ENCODE measurements at regions not wholly inside any gene's neighbourhood (a gene's known extent, or its start where the extent isn't known, plus 50 kb on each side); places are given as distances from the start of the nearest gene placed in this dataset.

DNA sequence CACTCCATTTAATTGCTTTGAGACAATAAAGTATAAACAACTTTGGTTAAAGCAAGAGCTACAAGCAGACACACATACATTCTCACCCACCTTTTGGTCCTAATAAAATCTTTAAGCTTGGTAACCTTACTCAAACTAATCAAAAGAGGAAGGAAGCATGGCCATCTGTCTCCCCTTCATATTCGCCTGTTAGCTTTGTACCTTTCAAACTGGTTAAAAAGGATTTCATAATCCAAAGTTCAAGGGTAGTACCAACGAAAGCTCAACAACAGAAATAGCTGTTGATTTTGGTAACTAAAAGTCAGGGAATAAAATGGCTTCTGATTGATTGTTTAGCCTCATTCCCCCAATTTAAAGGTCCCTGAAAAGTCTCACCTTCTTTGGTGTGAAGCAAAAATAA lies 456.9 kb downstream of the BCAT1 start:
- TF ChIP-seq, protein P1, sequence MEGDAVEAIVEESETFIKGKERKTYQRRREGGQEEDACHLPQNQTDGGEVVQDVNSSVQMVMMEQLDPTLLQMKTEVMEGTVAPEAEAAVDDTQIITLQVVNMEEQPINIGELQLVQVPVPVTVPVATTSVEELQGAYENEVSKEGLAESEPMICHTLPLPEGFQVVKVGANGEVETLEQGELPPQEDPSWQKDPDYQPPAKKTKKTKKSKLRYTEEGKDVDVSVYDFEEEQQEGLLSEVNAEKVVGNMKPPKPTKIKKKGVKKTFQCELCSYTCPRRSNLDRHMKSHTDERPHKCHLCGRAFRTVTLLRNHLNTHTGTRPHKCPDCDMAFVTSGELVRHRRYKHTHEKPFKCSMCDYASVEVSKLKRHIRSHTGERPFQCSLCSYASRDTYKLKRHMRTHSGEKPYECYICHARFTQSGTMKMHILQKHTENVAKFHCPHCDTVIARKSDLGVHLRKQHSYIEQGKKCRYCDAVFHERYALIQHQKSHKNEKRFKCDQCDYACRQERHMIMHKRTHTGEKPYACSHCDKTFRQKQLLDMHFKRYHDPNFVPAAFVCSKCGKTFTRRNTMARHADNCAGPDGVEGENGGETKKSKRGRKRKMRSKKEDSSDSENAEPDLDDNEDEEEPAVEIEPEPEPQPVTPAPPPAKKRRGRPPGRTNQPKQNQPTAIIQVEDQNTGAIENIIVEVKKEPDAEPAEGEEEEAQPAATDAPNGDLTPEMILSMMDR (optimal IDR thresholded peaks at IDR 0.05 in 1 of 3, IDR thresholded peaks at IDR 0.05 in 1 of 3, conservative IDR thresholded peaks at IDR 0.05 in 1 of 3; ENCODE audit: extremely low read depth in 1 of 3, insufficient read depth in 2 of 3, low read length in 3 of 3), result no peak
- no peak for TF ChIP-seq EZH2 (IDR thresholded peaks at IDR 0.05; ENCODE audit: low read length)

Measured in keratinocyte (primary cell).